PC-3 (cell line): ENCODE measurements at regions not wholly inside any gene's neighbourhood (a gene's known extent, or its start where the extent isn't known, plus 50 kb on each side); places are given as distances from the start of the nearest gene placed in this dataset.
A peak's percentile ranks its signal among the peaks of the same experiment; 100 is the strongest.

Experiments
- ATAC-seq: fragments of 200-7000 bp; cut with Tn5 transposase; 2 replicates; pipeline ENCODE4 v1.9.1; 2020; ENCODE audit warnings: mild to moderate bottlenecking, moderate library complexity
- BruUV-seq: library from RNA; stranded (reverse); fragments of 400-500 nt; replicated peaks from 2 replicates; lab custom pipeline; 2021; lab: Mats Ljungman, UMichigan
- CTCF ChIA-PET: fragments of 300-600 bp; sonication (Branson Sonifier 250); formaldehyde crosslinking; loops from one replicate; lab custom pipeline; 2022; ENCODE audit warnings: antibody characterized with exemption; lab: Charles Lee
- POLR2A ChIA-PET: fragments of 300-600 bp; sonication (Branson Sonifier 250); formaldehyde crosslinking; loops from one replicate; lab custom pipeline; 2022; ENCODE audit warnings: antibody characterized with exemption; ENCODE audit not compliant: unreplicated experiment; lab: Charles Lee
- DNase-seq: peaks from one replicate; pipeline ENCODE4 v3.0.0-alpha.2; 2015
- H2AFZ ChIP-seq: fragments of 300-600 bp; sonication (generic); 2 replicates; pipeline ENCODE4 v1.6.0; 2016; ENCODE audit warnings: antibody characterized with exemption, low read length
- H3F3A ChIP-seq: fragments of 300-600 bp; sonication (generic); one replicate; pipeline ENCODE4 v1.6.0; 2017; ENCODE audit warnings: antibody characterized with exemption, low read length, control low read depth, mild to moderate bottlenecking; ENCODE audit not compliant: unreplicated experiment
- H3K27ac ChIP-seq: fragments of 300-600 bp; sonication (generic); 2 replicates; pipeline ENCODE4 v1.5.1; 2016; ENCODE audit warnings: mild to moderate bottlenecking, low read length
- H3K27me3 ChIP-seq: fragments of 300-600 bp; sonication (generic); 2 replicates; pipeline ENCODE4 v1.6.1; 2016; ENCODE audit warnings: low read length, mixed read lengths
- H3K36me3 ChIP-seq: fragments of 300-600 bp; sonication (generic); 2 replicates; pipeline ENCODE4 v1.6.1; 2016; ENCODE audit warnings: low read depth, mixed run types, low read length, mixed read lengths
- H3K4me1 ChIP-seq: fragments of 300-600 bp; sonication (generic); 2 replicates; pipeline ENCODE4 v1.5.1; 2016; ENCODE audit warnings: low read length; ENCODE audit not compliant: insufficient read depth
- H3K4me2 ChIP-seq: fragments of 300-600 bp; sonication (generic); 2 replicates; pipeline ENCODE4 v1.6.0; 2016; ENCODE audit warnings: low read length
- H3K4me3 ChIP-seq: fragments of 300-600 bp; sonication (generic); 2 replicates; pipeline ENCODE4 v1.5.1; 2016; ENCODE audit warnings: mild to moderate bottlenecking, low read length, mixed read lengths
- H3K79me2 ChIP-seq: fragments of 300-600 bp; sonication (generic); 2 replicates; pipeline ENCODE4 v1.6.1; 2017; ENCODE audit warnings: low read length, mixed read lengths
- H3K9ac ChIP-seq: fragments of 300-600 bp; sonication (generic); 2 replicates; pipeline ENCODE4 v1.6.0; 2016; ENCODE audit warnings: mild to moderate bottlenecking, low read length
- H3K9me2 ChIP-seq: fragments of 300-600 bp; sonication (generic); replicated peaks from 2 replicates; pipeline ENCODE4 v1.6.1; 2016; ENCODE audit warnings: mixed run types, low read length, mixed read lengths
- H3K9me3 ChIP-seq: fragments of 300-600 bp; sonication (generic); 2 replicates; pipeline ENCODE4 v1.6.1; 2016; ENCODE audit warnings: low read length, mixed read lengths
- H4K20me1 ChIP-seq: fragments of 300-600 bp; sonication (generic); 2 replicates; pipeline ENCODE4 v1.6.1; 2016; ENCODE audit warnings: low read length, mixed read lengths
- CTCF ChIP-seq: fragments of 300-600 bp; sonication (generic); conservative IDR thresholded peaks from 2 replicates; pipeline ENCODE4 v1.5.1; 2017; ENCODE audit warnings: antibody characterized with exemption, low read depth, mild to moderate bottlenecking, low read length
- EZH2 ChIP-seq: fragments of 300-600 bp; sonication (generic); IDR thresholded peaks from one replicate; pipeline ENCODE4 v1.6.1; 2017; ENCODE audit warnings: antibody characterized with exemption, mild to moderate bottlenecking, low read length; ENCODE audit not compliant: unreplicated experiment
- EZH2phosphoT487 ChIP-seq: fragments of 300-600 bp; sonication (generic); IDR thresholded peaks from 2 replicates; pipeline ENCODE4 v1.6.1; 2018; ENCODE audit warnings: mild to moderate bottlenecking, antibody characterized with exemption, low read length, borderline replicate concordance
- intact Hi-C: fragments of 100-400 bp; cut with micrococcal nuclease; formaldehyde crosslinking; loops from 2 replicates; pipeline ENCODE4 v1.9.0; 2023

- BruUV-seq, result no TSS peak
- CTCF ChIA-PET, result no interaction called here
- Histone ChIP-seq H3F3A (no peaks in the 10 kb centered on the region), H3K9ac (no peak overlapping the region), H3K27ac (no peak overlapping the region), H3K9me3 (no peaks in the 10 kb centered on the region), H3K4me3 (no peak overlapping the region), H3K36me3 (no peaks in the 10 kb centered on the region), H3K79me2 (no peaks in the 10 kb centered on the region), H3K9me2 (no peaks in the 10 kb centered on the region), H4K20me1 (no peaks in the 10 kb centered on the region), H3K4me1 (peaks cover 11% of the 10 kb centered on the region), H3K27me3 (no peaks in the 10 kb centered on the region), H2AFZ (no peak overlapping the region), H3K4me2 (no peak overlapping the region)
- TF ChIP-seq CTCF (no peak), EZH2 (no peak), EZH2phosphoT487 (no peak)
- POLR2A ChIA-PET, result no interaction called here
- DNase-seq, result peak; percentile 16
- ATAC-seq, result peak; percentile 54
- intact Hi-C loops, result no loop called here
Measured at GRCh38 chr9:78856144-78856543, 559.2 kb downstream of the PSAT1 start.

- no peak for ATAC-seq
- Histone ChIP-seq H3K79me2 (no peaks in the 10 kb centered on the region), H3K27ac (no peak overlapping the region), H4K20me1 (no peaks in the 10 kb centered on the region), H3K9me3 (no peaks in the 10 kb centered on the region), H3K4me1 (peaks cover 11% of the 10 kb centered on the region), H3K27me3 (no peaks in the 10 kb centered on the region), H3F3A (no peaks in the 10 kb centered on the region), H3K4me3 (no peak overlapping the region), H3K36me3 (no peaks in the 10 kb centered on the region), H3K9ac (no peak overlapping the region), H3K9me2 (no peaks in the 10 kb centered on the region), H3K4me2 (no peak overlapping the region), H2AFZ (no peak overlapping the region)
- no peak for DNase-seq
- intact Hi-C loops, result no loop called here
- TF ChIP-seq EZH2phosphoT487 (no peak), EZH2 (no peak), CTCF (no peak)
- ChIA-PET POLR2A (no interaction called here), CTCF (no interaction called here)
- BruUV-seq, result no TSS peak
Measured at GRCh38 chr9:78856781-78857180, 559.9 kb downstream of the PSAT1 start.

GRCh38 chr9:78857373-78858225 lies 560.7 kb downstream of the PSAT1 start:
- Histone ChIP-seq H3K27me3 (no peaks in the 10 kb centered on the region), H3K9ac (no peak overlapping the region), H3K36me3 (no peaks in the 10 kb centered on the region), H3K4me3 (no peak overlapping the region), H3K9me3 (no peaks in the 10 kb centered on the region), H3K27ac (no peak overlapping the region), H3K4me2 (no peak overlapping the region), H2AFZ (no peak overlapping the region), H3K79me2 (no peaks in the 10 kb centered on the region), H4K20me1 (no peaks in the 10 kb centered on the region), H3F3A (no peaks in the 10 kb centered on the region), H3K4me1 (peaks cover 11% of the 10 kb centered on the region), H3K9me2 (no peaks in the 10 kb centered on the region)
- TF ChIP-seq CTCF (no peak), EZH2 (no peak), EZH2phosphoT487 (no peak)
- no TSS peak for BruUV-seq
- ChIA-PET CTCF (no interaction called here), POLR2A (no interaction called here)
- DNase-seq, result no peak
- no peak for ATAC-seq
- intact Hi-C loops, result no loop called here
